ENCODE measurements at regions not wholly inside any gene's neighbourhood (a gene's known extent, or its start where the extent isn't known, plus 50 kb on each side); places are given as distances from the start of the nearest gene placed in this dataset.

DNA sequence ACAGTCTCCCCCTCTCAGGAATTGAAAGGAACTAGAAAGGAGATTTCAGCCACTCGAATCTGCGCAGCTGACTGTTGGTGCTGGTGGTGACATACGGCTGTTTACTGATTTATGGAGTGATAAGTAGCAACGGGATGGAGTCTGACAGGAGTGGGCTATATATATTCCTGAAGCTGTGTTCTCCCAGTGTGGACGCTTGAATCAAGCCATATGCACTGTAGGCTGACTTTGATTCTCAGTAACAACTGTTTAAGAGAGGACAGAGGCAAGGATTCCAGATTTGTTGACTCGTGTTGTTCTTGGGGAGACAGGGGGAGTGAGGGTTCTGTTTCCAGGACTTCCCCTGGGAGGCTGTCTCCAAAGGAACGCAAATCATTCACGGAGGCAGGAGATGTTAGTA lies 260.1 kb upstream of the AUTS2 start:
- H3K9me3 ChIP-seq (ENCODE audit: control insufficient read depth, insufficient read depth, low read length), result peaks cover 19% of the 10 kb centered on the region; the same call in 1 of the 2 replicates
- no peak overlapping the region for H3K23ac ChIP-seq (ENCODE audit: low read depth, low read length)
- POLR2A ChIA-PET (ENCODE audit: unreplicated experiment), result no interaction called here
- H3K4ac ChIP-seq (ENCODE audit: low read depth, low read length), result no peak overlapping the region
- ATAC-seq (ENCODE audit: low read depth), result no peak
- H3K4me1 ChIP-seq (ENCODE audit: control insufficient read depth, insufficient read depth, low read length), result no peaks in the 10 kb centered on the region
- H4K91ac ChIP-seq (ENCODE audit: insufficient read depth, low read depth, low read length), result no peak overlapping the region
- dilution Hi-C loops (cut with HindIII; ENCODE audit: low sequenced_read_pairs, unreplicated experiment), result no loop called here
- no TSS peak for BruUV-seq (replicated peaks)
- TF ChIP-seq BHLHE40 (IDR thresholded peaks at IDR 0.05; ENCODE audit: low read depth, low read length), result no peak
- TF ChIP-seq, protein P1, sequence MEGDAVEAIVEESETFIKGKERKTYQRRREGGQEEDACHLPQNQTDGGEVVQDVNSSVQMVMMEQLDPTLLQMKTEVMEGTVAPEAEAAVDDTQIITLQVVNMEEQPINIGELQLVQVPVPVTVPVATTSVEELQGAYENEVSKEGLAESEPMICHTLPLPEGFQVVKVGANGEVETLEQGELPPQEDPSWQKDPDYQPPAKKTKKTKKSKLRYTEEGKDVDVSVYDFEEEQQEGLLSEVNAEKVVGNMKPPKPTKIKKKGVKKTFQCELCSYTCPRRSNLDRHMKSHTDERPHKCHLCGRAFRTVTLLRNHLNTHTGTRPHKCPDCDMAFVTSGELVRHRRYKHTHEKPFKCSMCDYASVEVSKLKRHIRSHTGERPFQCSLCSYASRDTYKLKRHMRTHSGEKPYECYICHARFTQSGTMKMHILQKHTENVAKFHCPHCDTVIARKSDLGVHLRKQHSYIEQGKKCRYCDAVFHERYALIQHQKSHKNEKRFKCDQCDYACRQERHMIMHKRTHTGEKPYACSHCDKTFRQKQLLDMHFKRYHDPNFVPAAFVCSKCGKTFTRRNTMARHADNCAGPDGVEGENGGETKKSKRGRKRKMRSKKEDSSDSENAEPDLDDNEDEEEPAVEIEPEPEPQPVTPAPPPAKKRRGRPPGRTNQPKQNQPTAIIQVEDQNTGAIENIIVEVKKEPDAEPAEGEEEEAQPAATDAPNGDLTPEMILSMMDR (conservative IDR thresholded peaks at IDR 0.05; ENCODE audit: low read depth, low read length), result no peak
- no peak for TF ChIP-seq MXI1 (IDR thresholded peaks at IDR 0.05; ENCODE audit: borderline replicate concordance, low read depth, low read length)
- TF ChIP-seq, protein P2, sequence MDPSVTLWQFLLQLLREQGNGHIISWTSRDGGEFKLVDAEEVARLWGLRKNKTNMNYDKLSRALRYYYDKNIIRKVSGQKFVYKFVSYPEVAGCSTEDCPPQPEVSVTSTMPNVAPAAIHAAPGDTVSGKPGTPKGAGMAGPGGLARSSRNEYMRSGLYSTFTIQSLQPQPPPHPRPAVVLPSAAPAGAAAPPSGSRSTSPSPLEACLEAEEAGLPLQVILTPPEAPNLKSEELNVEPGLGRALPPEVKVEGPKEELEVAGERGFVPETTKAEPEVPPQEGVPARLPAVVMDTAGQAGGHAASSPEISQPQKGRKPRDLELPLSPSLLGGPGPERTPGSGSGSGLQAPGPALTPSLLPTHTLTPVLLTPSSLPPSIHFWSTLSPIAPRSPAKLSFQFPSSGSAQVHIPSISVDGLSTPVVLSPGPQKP (IDR thresholded peaks at IDR 0.05; ENCODE audit: borderline replicate concordance, low read depth, low read length), result no peak
- H2AK5ac ChIP-seq (ENCODE audit: low read depth, low read length), result no peak overlapping the region
- in situ Hi-C loops (cut with MboI; ENCODE audit: low sequenced_read_pairs), result no loop called here
- H3K9ac ChIP-seq (ENCODE audit: low read depth, low read length), result no peak overlapping the region
- H4K20me1 ChIP-seq (ENCODE audit: insufficient read depth, low read length), result no peaks in the 10 kb centered on the region
- H2BK20ac ChIP-seq (ENCODE audit: low read depth, low read length), result no peak overlapping the region
- H3K27me3 ChIP-seq (ENCODE audit: control insufficient read depth, insufficient read depth, low read length), result no peaks in the 10 kb centered on the region
- no peak for DNase-seq
- no peaks in the 10 kb centered on the region for H3K9me1 ChIP-seq (ENCODE audit: insufficient read depth, low read length)
- H3K4me3 ChIP-seq (ENCODE audit: insufficient read depth, low read depth, low read length), result no peak overlapping the region
- no peak overlapping the region for H2AK9ac ChIP-seq (replicated peaks; ENCODE audit: low read depth, low read length, poor library complexity)
- no peaks in the 10 kb centered on the region for H3K79me1 ChIP-seq (ENCODE audit: low read depth in 1 of 2, low read length in 2 of 2)
- H2AFZ ChIP-seq (replicated peaks; ENCODE audit: low read length, poor library complexity), result no peak overlapping the region
- no peaks in the 10 kb centered on the region for H3K36me3 ChIP-seq (ENCODE audit: control insufficient read depth, insufficient read depth, low read length)
- H2BK15ac ChIP-seq (ENCODE audit: low read depth, low read length), result no peak overlapping the region
- no peak overlapping the region for H3K56ac ChIP-seq (ENCODE audit: extremely low read depth, insufficient read depth, low read length)
- intact Hi-C loops (cut with micrococcal nuclease), result loop anchor here (10.0 kb wide), 1 partner anchor 63 kb away; no protein-coding TSS in a partner anchor
- no peak overlapping the region for H3K18ac ChIP-seq (ENCODE audit: low read depth, low read length)
- 0% methylated on average over 3 of the region's 8 CpGs; no CpG with 5 or more reads in 1 of the 2 experiments for WGBS, 2 experiments (ENCODE audit: extremely low coverage in 2 of 2, insufficient read length in 1 of 2)
- H2BK120ac ChIP-seq (ENCODE audit: low read depth, low read length), result no peak overlapping the region
- H4K8ac ChIP-seq (ENCODE audit: low read depth in 2 of 2, low read length in 2 of 2), result no peak overlapping the region
- no peak overlapping the region for H2BK5ac ChIP-seq (ENCODE audit: low read depth, low read length, poor library complexity, severe bottlenecking)
- H4K5ac ChIP-seq (ENCODE audit: low read depth, low read length), result no peak overlapping the region
- no peak overlapping the region for H3K4me2 ChIP-seq (ENCODE audit: low read depth, low read length)
- no peak overlapping the region for H3K14ac ChIP-seq (replicated peaks; ENCODE audit: low read depth, low read length)
- CTCF ChIA-PET, result no interaction called here
- H3K27ac ChIP-seq (ENCODE audit: insufficient read depth, low read length), result no peak overlapping the region

Data from IMR-90 (cell line).